HG03457 (cell line): ENCODE measurements at regions not wholly inside any gene's neighbourhood (a gene's known extent, or its start where the extent isn't known, plus 50 kb on each side); places are given as distances from the start of the nearest gene placed in this dataset.

Source experiments
- ATAC-seq: cut with Tn5 transposase; IDR thresholded peaks from one replicate; pipeline ENCODE4 v1.9.1; 2021; ENCODE audit warnings: moderate number of reproducible peaks; ENCODE audit not compliant: unreplicated experiment

- ATAC-seq: no peak
These were observed 121.0 kb upstream of the PCDH9 start for GRCh38 chr13:67351114-67351513.

GRCh38 chr13:67343777-67344176 lies 113.6 kb upstream of the PCDH9 start:
- ATAC-seq: no peak

GRCh38 chr13:67341406-67341805 lies 111.3 kb upstream of the PCDH9 start:
- no peak for ATAC-seq

GRCh38 chr13:67330149-67330548 lies 100.0 kb upstream of the PCDH9 start:
- no peak for ATAC-seq

- no peak for ATAC-seq
These were observed 98.8 kb upstream of the PCDH9 start for GRCh38 chr13:67328895-67329294.

- ATAC-seq: no peak
These were observed 88.7 kb upstream of the PCDH9 start for GRCh38 chr13:67318860-67319259.

GRCh38 chr13:67318398-67318797 lies 88.3 kb upstream of the PCDH9 start:
- ATAC-seq: no peak

- no peak for ATAC-seq
These were observed 84.3 kb upstream of the PCDH9 start for GRCh38 chr13:67314405-67314804.

- no peak for ATAC-seq
These were observed 78.1 kb upstream of the PCDH9 start for GRCh38 chr13:67308004-67308772.

- ATAC-seq: no peak
These were observed 76.6 kb upstream of the PCDH9 start for GRCh38 chr13:67306742-67307141.

- no peak for ATAC-seq
These were observed 73.7 kb upstream of the PCDH9 start for GRCh38 chr13:67303661-67304333.

GRCh38 chr13:67299751-67300150 lies 69.6 kb upstream of the PCDH9 start:
- ATAC-seq: no peak

- ATAC-seq: no peak
These were observed 69.0 kb upstream of the PCDH9 start for GRCh38 chr13:67299072-67299635.

- ATAC-seq: no peak
These were observed 68.2 kb upstream of the PCDH9 start for GRCh38 chr13:67298297-67298696.

- no peak for ATAC-seq
These were observed 66.4 kb upstream of the PCDH9 start for GRCh38 chr13:67296511-67296910.

- no peak for ATAC-seq
These were observed 62.8 kb upstream of the PCDH9 start for GRCh38 chr13:67292886-67293285.

GRCh38 chr13:67285611-67286010 lies 55.5 kb upstream of the PCDH9 start:
- no peak for ATAC-seq

- ATAC-seq: no peak
These were observed 53.5 kb upstream of the PCDH9 start for GRCh38 chr13:67283637-67284036.

- no peak for ATAC-seq
These were observed 51.3 kb upstream of the PCDH9 start for GRCh38 chr13:67281466-67281865.
